IPS-NIHi7 (cell line): ENCODE measurements at regions not wholly inside any gene's neighbourhood (a gene's known extent, or its start where the extent isn't known, plus 50 kb on each side); places are given as distances from the start of the nearest gene placed in this dataset.

Experiments used
- DNase-seq: peaks from one replicate; pipeline ENCODE4 v3.0.0; 2012; ENCODE audit warnings: mixed read lengths; ENCODE audit errors: extremely low spot score

DNA sequence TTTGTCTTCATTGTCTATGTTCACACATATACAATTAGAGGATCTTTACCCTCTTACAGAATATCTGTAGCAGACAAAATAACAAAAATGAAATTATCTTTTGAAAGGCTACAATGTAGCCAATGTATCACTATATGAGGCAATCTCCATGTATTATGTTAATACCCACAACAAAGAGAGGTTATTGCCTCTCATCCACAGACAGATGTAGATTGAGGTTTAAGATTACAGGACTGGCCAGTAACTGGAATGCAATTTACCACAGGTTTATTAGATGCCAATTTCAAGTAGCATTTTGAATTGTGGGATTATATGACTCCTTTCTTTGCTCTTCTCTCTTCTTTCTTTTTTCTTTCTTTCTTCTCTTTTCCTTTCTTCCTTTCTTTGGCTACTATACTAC lies 242.6 kb downstream of the ANKRD50 start:
- no peak for DNase-seq

GRCh38 chr4:124478470-124478869 lies 234.1 kb downstream of the ANKRD50 start:
- DNase-seq = no peak

DNA sequence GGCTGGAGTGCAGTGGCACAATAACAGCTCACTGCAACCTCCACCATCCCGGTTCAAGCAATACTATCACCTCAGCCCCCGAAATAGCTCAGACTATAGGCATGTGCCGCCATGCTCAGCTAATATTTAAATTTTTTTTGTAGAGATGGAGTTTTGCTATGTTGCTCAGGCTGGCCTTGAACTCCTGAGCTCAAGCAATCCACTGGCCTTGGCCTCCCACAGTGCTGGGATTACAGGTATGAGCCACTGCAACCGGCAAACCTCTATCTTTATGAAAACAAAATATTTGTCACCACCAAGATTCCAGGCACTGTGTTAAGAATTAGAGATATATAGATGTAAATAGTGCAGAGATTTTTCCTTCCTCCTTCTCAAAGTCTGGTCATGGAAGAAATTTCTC lies 232.5 kb downstream of the ANKRD50 start:
- no peak for DNase-seq

- no peak for DNase-seq
Observed at GRCh38 chr4:124481123-124481522, 231.4 kb downstream of the ANKRD50 start.

GRCh38 chr4:124483048-124483906 lies 229.3 kb downstream of the ANKRD50 start:
- DNase-seq = peak; percentile 65

DNA sequence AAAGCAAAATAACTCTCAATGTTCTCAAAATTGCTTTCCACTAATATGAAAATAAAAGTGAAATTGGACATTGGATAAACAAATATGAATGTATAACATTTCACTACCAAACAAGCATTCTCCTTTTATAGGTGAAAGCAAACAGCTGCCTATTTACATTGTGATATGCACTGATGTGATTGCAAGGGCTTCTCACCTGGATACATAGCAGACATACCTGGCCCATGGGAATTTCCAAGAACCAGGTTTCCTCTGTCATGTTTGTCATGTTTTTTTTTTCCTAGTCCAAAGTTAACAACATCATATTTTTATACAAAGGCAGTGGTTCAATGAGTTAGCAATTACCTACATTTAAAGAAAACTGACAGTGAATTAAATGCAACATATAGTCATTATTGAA lies 228.5 kb downstream of the ANKRD50 start:
- no peak for DNase-seq

DNA sequence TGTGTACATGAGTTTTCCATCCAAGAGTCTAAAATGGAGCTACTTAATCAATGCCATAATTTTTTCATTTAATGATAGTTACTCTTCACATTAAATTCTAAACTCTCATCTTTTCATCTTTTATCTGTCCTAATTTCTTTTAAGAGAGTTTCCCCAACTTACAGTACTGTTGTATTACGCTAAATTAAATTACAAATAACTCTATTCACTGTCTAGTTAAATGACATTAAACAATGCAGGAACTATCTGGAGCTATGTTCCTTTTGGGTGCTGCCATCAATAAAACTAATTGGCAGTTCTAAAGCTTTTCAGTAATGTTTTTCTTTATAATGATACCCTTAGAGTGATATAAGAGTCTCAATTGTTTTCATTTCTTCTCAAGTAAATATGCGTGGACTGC lies 227.6 kb downstream of the ANKRD50 start:
- no peak for DNase-seq

DNA sequence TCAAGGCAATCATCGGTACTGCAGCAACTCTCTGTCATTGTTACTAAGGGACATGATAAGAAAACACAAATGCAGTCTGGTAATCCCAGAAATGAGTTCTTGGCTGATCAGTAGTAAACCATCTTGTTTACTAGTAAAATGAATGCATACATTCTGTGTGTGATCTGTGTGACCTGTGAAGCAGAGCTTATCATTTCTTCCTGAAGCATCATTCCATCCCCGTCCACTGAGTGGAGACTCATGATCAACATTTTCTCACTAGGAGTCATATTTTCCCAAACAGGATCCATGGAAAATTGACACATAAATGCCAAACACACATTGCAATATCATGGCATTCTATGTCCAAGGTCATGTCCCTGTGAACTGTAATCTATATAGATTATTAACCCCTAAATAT lies 226.1 kb downstream of the ANKRD50 start:
- no peak for DNase-seq

GRCh38 chr4:124487651-124488050 lies 224.9 kb downstream of the ANKRD50 start:
- DNase-seq = no peak

GRCh38 chr4:124491361-124492145 lies 221.0 kb downstream of the ANKRD50 start:
- no peak for DNase-seq

DNA sequence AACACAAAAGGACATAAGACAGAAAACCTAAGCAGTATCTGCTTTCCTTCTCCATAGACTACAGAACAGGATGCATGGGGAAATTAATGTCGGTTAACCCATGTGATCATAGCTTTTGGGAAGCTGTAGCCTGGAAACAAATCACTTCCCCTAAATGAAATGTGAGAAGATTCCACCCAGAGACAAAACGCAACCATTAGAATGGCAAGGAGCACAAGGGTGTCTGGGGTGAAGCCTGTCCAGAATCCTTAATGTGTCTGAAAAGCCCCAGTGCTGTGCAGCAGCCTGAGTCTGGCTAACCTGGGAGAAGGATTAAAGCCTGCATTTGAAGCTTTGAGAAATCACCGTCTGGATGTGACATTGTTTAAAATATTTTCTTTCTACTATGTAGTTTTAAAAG lies 213.3 kb downstream of the ANKRD50 start:
- no peak for DNase-seq

- no peak for DNase-seq
Observed at GRCh38 chr4:124501576-124501975, 211.0 kb downstream of the ANKRD50 start.

- DNase-seq = no peak
Observed at GRCh38 chr4:124504431-124504830, 208.1 kb downstream of the ANKRD50 start.

DNA sequence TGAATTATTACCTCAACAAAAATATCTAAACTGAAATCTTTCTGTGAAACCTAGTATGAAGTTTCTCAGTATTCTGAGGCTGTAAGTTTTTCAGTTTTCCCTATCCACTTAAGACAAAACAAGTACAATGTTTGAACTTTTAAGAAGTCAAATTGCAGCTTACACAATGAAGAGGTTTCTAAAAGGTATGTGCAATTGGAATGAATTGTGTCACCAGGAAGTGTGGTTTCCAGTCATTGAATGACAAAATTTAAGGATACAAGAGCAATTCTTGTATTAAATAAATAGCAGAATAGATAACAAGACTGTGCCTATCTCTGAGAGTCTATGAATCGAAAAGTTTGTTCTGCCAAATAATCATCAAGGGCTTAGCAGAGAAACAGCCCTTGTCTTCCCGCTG lies 207.3 kb downstream of the ANKRD50 start:
- DNase-seq = no peak

GRCh38 chr4:124509151-124509550 lies 203.4 kb downstream of the ANKRD50 start:
- no peak for DNase-seq

DNA sequence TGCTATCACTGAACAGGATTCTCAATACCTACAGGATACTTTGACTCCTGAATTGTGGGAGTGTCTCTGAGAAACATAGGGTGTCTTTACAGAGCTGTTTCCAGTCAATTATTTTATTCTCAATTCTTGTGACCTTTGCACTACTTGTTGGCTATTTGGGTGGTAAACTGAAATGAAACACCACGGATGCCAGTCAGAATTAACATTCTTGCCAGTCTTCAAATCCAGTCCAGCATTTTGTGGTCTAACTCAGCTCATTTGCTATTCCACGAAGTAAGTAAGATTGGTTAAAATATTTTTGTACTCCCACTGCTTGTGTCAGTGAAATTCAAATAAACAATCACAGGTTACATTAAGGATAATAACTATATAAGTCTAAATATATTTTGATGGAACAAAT lies 197.9 kb downstream of the ANKRD50 start:
- no peak for DNase-seq

DNA sequence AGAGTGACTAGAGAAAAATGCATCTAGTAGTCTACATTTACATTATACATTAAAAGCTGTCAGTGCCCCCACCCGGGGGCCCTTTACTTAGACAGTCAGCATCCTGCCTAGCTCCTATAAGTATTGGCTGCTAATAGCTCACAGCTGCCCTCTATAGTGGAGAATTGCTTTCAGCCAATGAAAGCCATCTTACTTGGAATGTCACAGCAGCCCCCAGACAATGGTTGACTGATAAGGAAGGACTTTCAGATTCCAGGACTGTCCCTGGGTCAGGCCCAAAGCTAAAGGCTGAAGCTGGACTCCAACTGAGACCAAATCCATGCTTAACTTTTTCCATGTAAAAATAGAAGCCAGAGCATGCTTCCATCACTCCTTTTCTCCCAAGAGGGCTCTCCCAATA lies 196.9 kb downstream of the ANKRD50 start:
- DNase-seq = peak; percentile 44

- DNase-seq = no peak
Observed at GRCh38 chr4:124519196-124519595, 193.3 kb downstream of the ANKRD50 start.

GRCh38 chr4:124523816-124524215 lies 188.7 kb downstream of the ANKRD50 start:
- DNase-seq = no peak

DNA sequence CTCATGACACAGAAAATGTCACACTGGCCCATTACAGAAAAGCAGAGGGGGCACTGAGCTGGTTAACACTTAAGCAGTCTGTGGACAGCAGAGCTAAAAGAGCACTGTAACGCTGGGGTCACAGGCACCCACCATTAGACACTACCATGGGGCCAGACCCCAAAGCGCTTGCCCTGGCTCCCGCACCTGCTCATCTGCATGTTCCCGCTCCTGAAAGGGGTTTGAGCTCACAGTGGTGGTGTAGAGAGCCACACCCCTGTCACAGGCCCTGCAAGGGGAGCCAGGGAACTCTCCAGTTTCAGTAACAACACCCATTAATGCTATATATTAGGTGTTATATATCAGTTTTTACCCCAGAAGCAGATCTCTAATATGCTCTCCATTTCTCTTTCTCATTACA lies 187.0 kb downstream of the ANKRD50 start:
- no peak for DNase-seq

DNA sequence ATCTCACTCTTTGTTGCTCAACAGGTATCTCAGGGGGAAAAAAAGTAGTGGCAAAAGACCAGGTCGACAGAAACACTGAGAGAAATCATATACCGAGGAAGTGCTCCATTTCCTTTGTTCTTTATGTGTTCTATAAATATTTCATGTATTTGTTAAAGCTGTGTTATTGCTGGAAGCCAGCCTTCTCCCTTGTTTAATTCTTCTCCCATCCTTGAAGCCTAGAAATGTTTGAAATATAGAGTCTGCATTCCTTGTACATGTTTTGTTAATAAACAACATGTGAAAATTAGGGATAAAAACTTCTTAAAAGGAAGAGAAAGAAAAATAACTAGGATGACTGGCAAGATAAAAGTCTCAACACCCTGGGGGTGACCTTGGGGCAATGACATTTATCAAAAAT lies 186.2 kb downstream of the ANKRD50 start:
- no peak for DNase-seq

DNA sequence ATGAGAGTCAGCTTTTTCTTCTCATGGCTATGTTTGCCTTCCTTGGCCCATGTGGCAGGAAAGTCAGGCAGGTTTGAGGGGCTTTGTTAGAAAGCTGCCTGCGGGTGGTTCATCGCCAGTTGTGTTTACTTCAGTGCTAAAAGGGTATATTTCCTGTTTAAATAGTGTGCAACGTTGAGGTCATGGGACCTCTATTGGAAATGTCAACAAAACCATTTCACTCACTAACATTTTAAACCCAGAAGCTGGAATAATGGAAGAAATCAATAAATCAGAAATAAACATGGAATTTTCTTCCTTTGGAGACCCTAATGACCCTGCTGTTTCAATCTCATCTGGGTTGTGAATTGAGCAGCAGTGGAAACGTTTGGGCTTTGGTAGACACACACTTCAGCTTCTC lies 185.8 kb downstream of the ANKRD50 start:
- DNase-seq = no peak

DNA sequence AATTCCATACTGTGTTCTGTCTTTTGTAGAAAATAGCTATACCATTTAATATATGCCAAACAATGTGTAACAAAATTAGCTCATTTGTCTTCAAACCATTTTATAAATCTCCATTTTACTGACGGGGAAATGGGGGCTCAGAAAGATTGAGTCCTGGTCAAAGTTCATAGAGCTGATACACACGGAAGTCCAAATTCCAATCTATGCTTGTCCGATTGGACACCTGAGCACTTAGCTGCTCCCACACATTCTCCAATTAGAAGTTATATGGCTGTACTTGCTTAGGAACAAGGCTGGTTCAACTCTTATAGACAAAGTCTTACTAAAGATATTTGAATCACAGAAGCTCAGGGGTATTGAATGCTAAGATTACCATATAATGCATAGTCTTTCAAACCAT lies 185.2 kb downstream of the ANKRD50 start:
- DNase-seq = no peak
